HG03135 (cell line): ENCODE measurements at regions not wholly inside any gene's neighbourhood (a gene's known extent, or its start where the extent isn't known, plus 50 kb on each side); places are given as distances from the start of the nearest gene placed in this dataset.

Experiments
- ATAC-seq: cut with Tn5 transposase; IDR thresholded peaks from one replicate; pipeline ENCODE4 v1.9.1; 2021; ENCODE audit warnings: mild to moderate bottlenecking, moderate library complexity; ENCODE audit not compliant: unreplicated experiment

- no peak for ATAC-seq
These were observed 1107.3 kb upstream of the LRRN3 start for GRCh38 chr7:109983618-109984017.

- ATAC-seq, result no peak
These were observed 1106.2 kb upstream of the LRRN3 start for GRCh38 chr7:109984729-109985128.

- no peak for ATAC-seq
These were observed 1104.2 kb upstream of the LRRN3 start for GRCh38 chr7:109986701-109987100.

GRCh38 chr7:109996411-109996810 lies 1094.5 kb upstream of the LRRN3 start:
- no peak for ATAC-seq

GRCh38 chr7:109996927-109997326 lies 1094.0 kb upstream of the LRRN3 start:
- no peak for ATAC-seq

GRCh38 chr7:109997837-109998236 lies 1093.1 kb upstream of the LRRN3 start:
- no peak for ATAC-seq

GRCh38 chr7:110001254-110001938 lies 1089.5 kb upstream of the LRRN3 start:
- no peak for ATAC-seq

GRCh38 chr7:110003827-110004226 lies 1087.1 kb upstream of the LRRN3 start:
- ATAC-seq, result no peak

GRCh38 chr7:110007320-110008063 lies 1083.4 kb upstream of the LRRN3 start:
- ATAC-seq, result no peak

GRCh38 chr7:110010359-110010758 lies 1080.6 kb upstream of the LRRN3 start:
- no peak for ATAC-seq

GRCh38 chr7:110017405-110017804 lies 1073.5 kb upstream of the LRRN3 start:
- ATAC-seq, result no peak

- no peak for ATAC-seq
These were observed 1063.5 kb upstream of the LRRN3 start for GRCh38 chr7:110027385-110027784.

GRCh38 chr7:110043519-110043918 lies 1047.4 kb upstream of the LRRN3 start:
- no peak for ATAC-seq

GRCh38 chr7:110050785-110051184 lies 1040.1 kb upstream of the LRRN3 start:
- ATAC-seq, result no peak

GRCh38 chr7:110051372-110051771 lies 1039.6 kb upstream of the LRRN3 start:
- ATAC-seq, result no peak

- ATAC-seq, result no peak
These were observed 1034.6 kb upstream of the LRRN3 start for GRCh38 chr7:110056331-110056730.

GRCh38 chr7:110058401-110058800 lies 1032.5 kb upstream of the LRRN3 start:
- no peak for ATAC-seq

GRCh38 chr7:110061387-110061786 lies 1029.5 kb upstream of the LRRN3 start:
- no peak for ATAC-seq

GRCh38 chr7:110065121-110065520 lies 1025.8 kb upstream of the LRRN3 start:
- no peak for ATAC-seq

- no peak for ATAC-seq
These were observed 1024.1 kb upstream of the LRRN3 start for GRCh38 chr7:110066843-110067242.

- no peak for ATAC-seq
These were observed 1019.7 kb upstream of the LRRN3 start for GRCh38 chr7:110071192-110071591.

GRCh38 chr7:110075450-110075849 lies 1015.5 kb upstream of the LRRN3 start:
- ATAC-seq, result no peak

GRCh38 chr7:110076194-110076593 lies 1014.7 kb upstream of the LRRN3 start:
- ATAC-seq, result no peak
